H1 (cell line): ENCODE measurements at regions not wholly inside any gene's neighbourhood (a gene's known extent, or its start where the extent isn't known, plus 50 kb on each side); places are given as distances from the start of the nearest gene placed in this dataset.

Experiments
- CTCF ChIP-seq, 3 experiments: IDR thresholded peaks; 1 replicate in 2 of 3; 2 replicates in 1 of 3; pipeline versions ENCODE4 v1.5.1 to v1.6.1; 2011; ENCODE audit warnings: low read length in 3 of 3, mild to moderate bottlenecking in 3 of 3, inconsistent platforms in 2 of 3, low read depth in 1 of 3, moderate library complexity in 1 of 3; ENCODE audit not compliant: insufficient read depth in 1 of 3; ENCODE audit errors: control extremely low read depth in 1 of 3
- MAFK ChIP-seq: IDR thresholded peaks from 2 replicates; pipeline ENCODE4 v1.6.1; 2012; ENCODE audit warnings: low read depth, mild to moderate bottlenecking, improper control_type of control experiment, low read length
- POLR2AphosphoS5 ChIP-seq: IDR thresholded peaks from 2 replicates; pipeline ENCODE4 v1.6.1; 2011; ENCODE audit warnings: low read depth, low read length
- SRF ChIP-seq: IDR thresholded peaks from 2 replicates; pipeline ENCODE4 v1.6.1; 2011; ENCODE audit warnings: mild to moderate bottlenecking, low read depth, low read length, moderate library complexity

GRCh38 chr12:89834676-89835075, 126.0 kb upstream of the ATP2B1 start:
- no peak for TF ChIP-seq CTCF (IDR thresholded peaks at IDR 0.05; ENCODE audit: control extremely low read depth in 1 of 3, insufficient read depth in 1 of 3, low read depth in 1 of 3, low read length in 3 of 3)
- no peak for TF ChIP-seq SRF
- TF ChIP-seq POLR2AphosphoS5, result no peak
- TF ChIP-seq MAFK, result no peak
